ENCODE measurements at regions not wholly inside any gene's neighbourhood (a gene's known extent, or its start where the extent isn't known, plus 50 kb on each side); places are given as distances from the start of the nearest gene placed in this dataset.

DNA sequence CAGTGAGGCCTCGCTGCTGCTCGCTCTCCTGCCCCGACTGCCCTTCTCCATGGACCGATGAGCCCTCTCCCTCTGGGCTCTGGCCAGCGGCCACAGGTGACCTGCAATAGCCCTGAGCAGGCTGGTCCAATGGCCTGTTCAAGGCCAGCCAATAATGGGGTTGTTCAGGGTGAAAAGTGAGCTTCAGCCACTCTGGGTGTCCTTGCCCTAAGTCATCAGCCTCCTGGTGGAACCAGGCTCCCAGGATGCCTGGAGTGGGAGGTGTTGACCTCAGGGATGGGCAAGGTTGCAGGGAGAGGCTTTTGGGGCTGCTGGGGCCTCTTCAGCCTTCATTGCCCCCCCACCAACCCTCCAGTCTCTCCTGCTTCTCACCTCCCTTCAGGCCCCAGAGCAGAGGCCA lies 79.7 kb downstream of the RFLNA start:
- TF ChIP-seq, protein P1, sequence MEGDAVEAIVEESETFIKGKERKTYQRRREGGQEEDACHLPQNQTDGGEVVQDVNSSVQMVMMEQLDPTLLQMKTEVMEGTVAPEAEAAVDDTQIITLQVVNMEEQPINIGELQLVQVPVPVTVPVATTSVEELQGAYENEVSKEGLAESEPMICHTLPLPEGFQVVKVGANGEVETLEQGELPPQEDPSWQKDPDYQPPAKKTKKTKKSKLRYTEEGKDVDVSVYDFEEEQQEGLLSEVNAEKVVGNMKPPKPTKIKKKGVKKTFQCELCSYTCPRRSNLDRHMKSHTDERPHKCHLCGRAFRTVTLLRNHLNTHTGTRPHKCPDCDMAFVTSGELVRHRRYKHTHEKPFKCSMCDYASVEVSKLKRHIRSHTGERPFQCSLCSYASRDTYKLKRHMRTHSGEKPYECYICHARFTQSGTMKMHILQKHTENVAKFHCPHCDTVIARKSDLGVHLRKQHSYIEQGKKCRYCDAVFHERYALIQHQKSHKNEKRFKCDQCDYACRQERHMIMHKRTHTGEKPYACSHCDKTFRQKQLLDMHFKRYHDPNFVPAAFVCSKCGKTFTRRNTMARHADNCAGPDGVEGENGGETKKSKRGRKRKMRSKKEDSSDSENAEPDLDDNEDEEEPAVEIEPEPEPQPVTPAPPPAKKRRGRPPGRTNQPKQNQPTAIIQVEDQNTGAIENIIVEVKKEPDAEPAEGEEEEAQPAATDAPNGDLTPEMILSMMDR (IDR thresholded peaks at IDR 0.05), result no peak
- TF ChIP-seq POLR2A (IDR thresholded peaks at IDR 0.05), result no peak
- TF ChIP-seq POLR2AphosphoS5 (IDR thresholded peaks at IDR 0.05), result no peak
- no peak for TF ChIP-seq EP300 (IDR thresholded peaks at IDR 0.05)
